CD4-positive, alpha-beta T cell treated with Interleukin-12 subunit alpha and Interleukin-12 subunit beta, for 1 hour (primary cell): ENCODE measurements at regions not wholly inside any gene's neighbourhood (a gene's known extent, or its start where the extent isn't known, plus 50 kb on each side); places are given as distances from the start of the nearest gene placed in this dataset.
"Not testable (repeated sequence)": the region's sequence is repeated elsewhere in the genome, so short reads cannot be mapped to it uniquely, and the experiment has no call there.

Source experiments
- DNase-seq: peaks from one replicate; pipeline ENCODE4 v3.0.0-alpha.2; 2020

GRCh38 chr4:67412153-67412712, 133.1 kb downstream of the CENPC start:
- not testable (repeated sequence) for DNase-seq

- no peak for DNase-seq
Measured at GRCh38 chr4:67403342-67403741, 142.0 kb downstream of the CENPC start.

GRCh38 chr4:67401902-67402301, 143.4 kb downstream of the CENPC start:
- no peak for DNase-seq

- DNase-seq, result no peak
Measured at GRCh38 chr4:67397931-67398330, 147.4 kb downstream of the CENPC start.

- DNase-seq, result no peak
Measured at GRCh38 chr4:67397031-67397430, 148.3 kb downstream of the CENPC start.

- no peak for DNase-seq
Measured at GRCh38 chr4:67396008-67396407, 149.3 kb downstream of the CENPC start.

- no peak for DNase-seq
Measured at GRCh38 chr4:67394879-67395278, 150.4 kb downstream of the CENPC start.

- peak; percentile 32 for DNase-seq
Measured at GRCh38 chr4:67393699-67394281, 151.5 kb downstream of the CENPC start.

GRCh38 chr4:67393007-67393406, 152.3 kb downstream of the CENPC start:
- no peak for DNase-seq

- not testable (repeated sequence) for DNase-seq
Measured at GRCh38 chr4:67381406-67381804, 163.9 kb downstream of the CENPC start.

GRCh38 chr4:67380702-67381405, 164.4 kb downstream of the CENPC start:
- not testable (repeated sequence) for DNase-seq

GRCh38 chr4:67380154-67380553, 165.1 kb downstream of the CENPC start:
- DNase-seq, result no peak

- no peak for DNase-seq
Measured at GRCh38 chr4:67375291-67375690, 170.0 kb downstream of the CENPC start.

- DNase-seq, result no peak
Measured at GRCh38 chr4:67371615-67372014, 173.7 kb downstream of the CENPC start.

GRCh38 chr4:67366311-67366861, 178.9 kb downstream of the CENPC start:
- no peak for DNase-seq

- no peak for DNase-seq
Measured at GRCh38 chr4:67365661-67366245, 179.6 kb downstream of the CENPC start.

- no peak for DNase-seq
Measured at GRCh38 chr4:67355806-67356205, 189.5 kb downstream of the CENPC start.

- no peak for DNase-seq
Measured at GRCh38 chr4:67346654-67347053, 198.6 kb downstream of the CENPC start.

- DNase-seq, result no peak
Measured at GRCh38 chr4:67344594-67345380, 200.5 kb downstream of the CENPC start.

- DNase-seq, result no peak
Measured at GRCh38 chr4:67343199-67343598, 202.1 kb downstream of the CENPC start.

- DNase-seq, result no peak
Measured at GRCh38 chr4:67342291-67342690, 203.0 kb downstream of the CENPC start.

GRCh38 chr4:67333664-67334063, 211.6 kb downstream of the CENPC start:
- no peak for DNase-seq

GRCh38 chr4:67332627-67333026, 212.7 kb downstream of the CENPC start:
- DNase-seq, result no peak
